KOPT-K1 (cell line): ENCODE measurements at regions not wholly inside any gene's neighbourhood (a gene's known extent, or its start where the extent isn't known, plus 50 kb on each side); places are given as distances from the start of the nearest gene placed in this dataset.

Experiments
- H3K27ac ChIP-seq: fragments of 200-600 bp; sonication (generic); 2 replicates; pipeline ENCODE4 v1.5.1; 2016; ENCODE audit warnings: antibody characterized with exemption, mild to moderate bottlenecking, low read depth, low read length; ENCODE audit not compliant: poor library complexity, severe bottlenecking
- H3K36me3 ChIP-seq: fragments of 200-600 bp; sonication (generic); 2 replicates; pipeline ENCODE4 v1.5.1; 2017; ENCODE audit warnings: antibody characterized with exemption, mild to moderate bottlenecking, low read length, moderate library complexity; ENCODE audit not compliant: insufficient read depth
- H3K9me3 ChIP-seq: fragments of 200-600 bp; sonication (generic); 2 replicates; pipeline ENCODE4 v1.5.1; 2017; ENCODE audit warnings: antibody characterized with exemption, low read length, mild to moderate bottlenecking; ENCODE audit not compliant: insufficient read depth, poor library complexity, severe bottlenecking

DNA sequence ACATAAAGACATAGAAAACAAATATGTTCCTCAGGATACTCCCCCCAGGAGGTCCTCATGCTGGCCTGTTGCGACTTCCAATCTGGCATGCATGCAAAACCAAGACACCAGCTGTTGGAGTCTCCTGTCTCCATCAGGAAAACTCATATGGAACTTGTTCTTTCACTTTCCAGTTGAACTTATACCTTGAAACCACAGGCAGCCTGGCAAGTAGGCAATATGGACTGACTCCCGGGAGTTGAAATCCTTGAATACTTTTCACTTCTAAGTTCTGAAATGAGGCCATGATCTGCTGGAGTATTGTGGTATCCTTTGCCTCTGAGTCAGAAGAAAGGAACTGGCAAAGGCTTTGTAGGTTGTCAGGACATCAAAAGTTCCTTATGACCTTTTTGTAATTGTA, 444.2 kb downstream of the IDS start:
- Histone ChIP-seq H3K36me3 (no peaks in the 10 kb centered on the region), H3K9me3 (no peaks in the 10 kb centered on the region), H3K27ac (no peak overlapping the region)
